Liver (tissue), 8 donors: ENCODE measurements at regions not wholly inside any gene's neighbourhood (a gene's known extent, or its start where the extent isn't known, plus 50 kb on each side); places are given as distances from the start of the nearest gene placed in this dataset.

ENCODE experiments used
- DNase-seq: peaks from one replicate; pipeline ENCODE4 v3.0.0-alpha.2; 2017; ENCODE audit warnings: low spot score
- H3K27ac ChIP-seq, 2 donors: one replicate each; pipeline ENCODE4 v1.7.0; 2013; ENCODE audit warnings: inconsistent platforms in 2 of 2, low read length in 2 of 2, control low read depth in 1 of 2, low read depth in 1 of 2, mild to moderate bottlenecking in 1 of 2
- H3K27me3 ChIP-seq, 4 donors: one replicate each; pipeline versions ENCODE4 v1.6.1 to v1.7.0; 2013; ENCODE audit warnings: low read length in 3 of 4, inconsistent platforms in 1 of 4, mild to moderate bottlenecking in 1 of 4, moderate library complexity in 1 of 4; ENCODE audit not compliant: control insufficient read depth in 4 of 4, insufficient read depth in 4 of 4
- H3K36me3 ChIP-seq, 4 donors: one replicate each; pipeline versions ENCODE4 v1.6.1 to v1.7.0; 2013; ENCODE audit warnings: low read length in 3 of 4, mild to moderate bottlenecking in 3 of 4, low read depth in 1 of 4, moderate library complexity in 1 of 4; ENCODE audit not compliant: control insufficient read depth in 4 of 4, insufficient read depth in 3 of 4
- H3K4me1 ChIP-seq, 4 donors: one replicate each; pipeline versions ENCODE4 v1.6.1 to v1.7.0; 2013; ENCODE audit warnings: low read length in 3 of 4, mild to moderate bottlenecking in 3 of 4, moderate library complexity in 1 of 4; ENCODE audit not compliant: control insufficient read depth in 4 of 4, insufficient read depth in 4 of 4
- H3K4me3 ChIP-seq, 3 donors: one replicate each; pipeline versions ENCODE4 v1.6.1 to v1.7.0; 2013; ENCODE audit warnings: low read length in 3 of 3, control low read depth in 1 of 3, low read depth in 1 of 3, mild to moderate bottlenecking in 1 of 3
- H3K9ac ChIP-seq, 2 donors: one replicate each; pipeline ENCODE4 v1.7.0; 2013; ENCODE audit warnings: low read length in 2 of 2, mild to moderate bottlenecking in 2 of 2, moderate library complexity in 2 of 2, control low read depth in 1 of 2, low read depth in 1 of 2
- H3K9me3 ChIP-seq, 4 donors: one replicate each; pipeline versions ENCODE4 v1.6.1 to v1.7.0; 2013; ENCODE audit warnings: low read length in 3 of 4; ENCODE audit not compliant: control insufficient read depth in 4 of 4
- EGR1 ChIP-seq, 2 donors: IDR thresholded peaks; 2 replicates each; pipeline ENCODE4 v1.6.1; 2016 to 2018; ENCODE audit warnings: antibody characterized with exemption in 2 of 2, low read depth in 2 of 2
- FOXA1 ChIP-seq: IDR thresholded peaks from 2 replicates; pipeline ENCODE4 v1.6.1; 2016; ENCODE audit warnings: antibody characterized with exemption
- FOXA2 ChIP-seq: IDR thresholded peaks from 2 replicates; pipeline ENCODE4 v1.6.1; 2016; ENCODE audit warnings: antibody characterized with exemption
- GABPA ChIP-seq, 2 donors: IDR thresholded peaks in 1 of 2; conservative IDR thresholded peaks in 1 of 2; 2 replicates each; pipeline ENCODE4 v1.6.1; 2016; ENCODE audit warnings: antibody characterized with exemption in 2 of 2, mild to moderate bottlenecking in 1 of 2, moderate library complexity in 1 of 2
- HNF4A ChIP-seq, 2 donors: conservative IDR thresholded peaks; 2 replicates each; pipeline ENCODE4 v1.6.1; 2016; ENCODE audit warnings: antibody characterized with exemption in 2 of 2, mild to moderate bottlenecking in 2 of 2
- HNF4G ChIP-seq: IDR thresholded peaks from 2 replicates; pipeline ENCODE4 v1.6.1; 2016; ENCODE audit warnings: antibody characterized with exemption
- JUND ChIP-seq, 2 donors: IDR thresholded peaks; 2 replicates each; pipeline ENCODE4 v1.6.1; 2016; ENCODE audit warnings: antibody characterized with exemption in 2 of 2
- NR2F2 ChIP-seq: IDR thresholded peaks from 2 replicates; pipeline ENCODE4 v1.6.1; 2016; ENCODE audit warnings: antibody characterized with exemption
- RAD21 ChIP-seq, 2 donors: IDR thresholded peaks; 2 replicates each; pipeline ENCODE4 v1.6.1; 2016; ENCODE audit warnings: antibody characterized with exemption in 2 of 2, mild to moderate bottlenecking in 2 of 2
- RXRA ChIP-seq, 2 donors: IDR thresholded peaks; 2 replicates each; pipeline ENCODE4 v1.6.1; 2017 to 2018; ENCODE audit warnings: antibody characterized with exemption in 2 of 2, mild to moderate bottlenecking in 1 of 2
- SP1 ChIP-seq: IDR thresholded peaks from 2 replicates; pipeline ENCODE4 v1.6.1; 2018; ENCODE audit warnings: antibody characterized with exemption, mild to moderate bottlenecking
- TAF1 ChIP-seq: conservative IDR thresholded peaks from 2 replicates; pipeline ENCODE4 v1.6.1; 2016; ENCODE audit warnings: antibody characterized with exemption, mild to moderate bottlenecking
- YY1 ChIP-seq: IDR thresholded peaks from 2 replicates; pipeline ENCODE4 v1.6.1; 2016; ENCODE audit warnings: antibody characterized with exemption, mild to moderate bottlenecking
- WGBS: extraction: QIAGEN DNeasy Blood & Tissue Kit; methylation state at CpG from one replicate; pipeline ENCODE4 v1.1.7; 2013; 5-methylcytosine and 5-hydroxymethylcytosine counted together
- TF ChIP-seq, protein P1 (sequence below): IDR thresholded peaks from 2 replicates; pipeline ENCODE4 v1.6.1; 2016; ENCODE audit warnings: antibody characterized with exemption
- TF ChIP-seq, protein P2 (sequence below): IDR thresholded peaks from 2 replicates; pipeline ENCODE4 v1.6.1; 2016; ENCODE audit warnings: antibody characterized with exemption
- TF ChIP-seq, protein P3 (sequence below): fragments of 150-350 bp; IDR thresholded peaks from 2 replicates; pipeline ENCODE4 v1.5.1; 2017; ENCODE audit warnings: improper control_type of control experiment, low read depth, low read length; ENCODE audit not compliant: missing input control
- TF ChIP-seq, protein P4 (sequence below): IDR thresholded peaks from 2 replicates; pipeline ENCODE4 v1.6.1; 2016; ENCODE audit warnings: antibody characterized with exemption, mild to moderate bottlenecking
- TF ChIP-seq, protein P5 (sequence below): IDR thresholded peaks from 2 replicates; pipeline ENCODE4 v1.6.1; 2016; ENCODE audit warnings: antibody characterized with exemption
- donor health status: healthy.
- donor health status: healthy.
- donor health status: healthy.
- donor health status: healthy.
- donor health status: healthy.

DNA sequence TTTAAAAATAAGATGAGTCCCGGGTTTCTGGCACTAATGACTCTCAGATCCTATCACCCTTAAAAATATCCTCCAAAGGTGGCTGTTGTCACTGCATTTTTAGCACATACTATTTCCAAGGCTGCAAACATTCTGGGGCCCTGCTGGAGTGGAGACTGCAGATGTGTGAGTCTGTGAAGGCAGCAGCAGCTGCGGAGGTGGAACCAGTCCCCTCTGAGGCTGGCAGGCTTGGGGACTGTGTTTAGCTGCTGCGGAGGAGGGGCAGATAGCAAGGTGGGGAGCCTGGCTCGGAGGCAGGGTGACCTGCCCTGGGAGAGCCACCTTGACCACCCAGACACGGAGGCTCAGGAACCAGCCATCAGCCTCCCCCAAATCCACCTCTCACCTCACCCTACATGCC lies 77.0 kb downstream of the C5orf15 start:
- Histone ChIP-seq H3K36me3 (no peaks in the 10 kb centered on the region), H3K9me3 (no peaks in the 10 kb centered on the region), H3K27ac (no peak overlapping the region), H3K27me3 (no peaks in the 10 kb centered on the region), H3K9ac (no peak overlapping the region), H3K4me1 (no peaks in the 10 kb centered on the region), H3K4me3 (no peak overlapping the region)
- no peak for DNase-seq
- TF ChIP-seq, protein P1, sequence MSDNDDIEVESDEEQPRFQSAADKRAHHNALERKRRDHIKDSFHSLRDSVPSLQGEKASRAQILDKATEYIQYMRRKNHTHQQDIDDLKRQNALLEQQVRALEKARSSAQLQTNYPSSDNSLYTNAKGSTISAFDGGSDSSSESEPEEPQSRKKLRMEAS = no peak
- TF ChIP-seq GABPA (IDR thresholded peaks at IDR 0.05 in 1 of 2, conservative IDR thresholded peaks at IDR 0.05 in 1 of 2) (no peak), JUND (IDR thresholded peaks at IDR 0.05) (no peak), HNF4G (no peak), EGR1 (IDR thresholded peaks at IDR 0.05; ENCODE audit: low read depth in 2 of 2) (no peak), TAF1 (no peak)
- TF ChIP-seq, protein P2, sequence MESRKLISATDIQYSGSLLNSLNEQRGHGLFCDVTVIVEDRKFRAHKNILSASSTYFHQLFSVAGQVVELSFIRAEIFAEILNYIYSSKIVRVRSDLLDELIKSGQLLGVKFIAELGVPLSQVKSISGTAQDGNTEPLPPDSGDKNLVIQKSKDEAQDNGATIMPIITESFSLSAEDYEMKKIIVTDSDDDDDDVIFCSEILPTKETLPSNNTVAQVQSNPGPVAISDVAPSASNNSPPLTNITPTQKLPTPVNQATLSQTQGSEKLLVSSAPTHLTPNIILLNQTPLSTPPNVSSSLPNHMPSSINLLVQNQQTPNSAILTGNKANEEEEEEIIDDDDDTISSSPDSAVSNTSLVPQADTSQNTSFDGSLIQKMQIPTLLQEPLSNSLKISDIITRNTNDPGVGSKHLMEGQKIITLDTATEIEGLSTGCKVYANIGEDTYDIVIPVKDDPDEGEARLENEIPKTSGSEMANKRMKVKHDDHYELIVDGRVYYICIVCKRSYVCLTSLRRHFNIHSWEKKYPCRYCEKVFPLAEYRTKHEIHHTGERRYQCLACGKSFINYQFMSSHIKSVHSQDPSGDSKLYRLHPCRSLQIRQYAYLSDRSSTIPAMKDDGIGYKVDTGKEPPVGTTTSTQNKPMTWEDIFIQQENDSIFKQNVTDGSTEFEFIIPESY = no peak
- TF ChIP-seq, protein P3, sequence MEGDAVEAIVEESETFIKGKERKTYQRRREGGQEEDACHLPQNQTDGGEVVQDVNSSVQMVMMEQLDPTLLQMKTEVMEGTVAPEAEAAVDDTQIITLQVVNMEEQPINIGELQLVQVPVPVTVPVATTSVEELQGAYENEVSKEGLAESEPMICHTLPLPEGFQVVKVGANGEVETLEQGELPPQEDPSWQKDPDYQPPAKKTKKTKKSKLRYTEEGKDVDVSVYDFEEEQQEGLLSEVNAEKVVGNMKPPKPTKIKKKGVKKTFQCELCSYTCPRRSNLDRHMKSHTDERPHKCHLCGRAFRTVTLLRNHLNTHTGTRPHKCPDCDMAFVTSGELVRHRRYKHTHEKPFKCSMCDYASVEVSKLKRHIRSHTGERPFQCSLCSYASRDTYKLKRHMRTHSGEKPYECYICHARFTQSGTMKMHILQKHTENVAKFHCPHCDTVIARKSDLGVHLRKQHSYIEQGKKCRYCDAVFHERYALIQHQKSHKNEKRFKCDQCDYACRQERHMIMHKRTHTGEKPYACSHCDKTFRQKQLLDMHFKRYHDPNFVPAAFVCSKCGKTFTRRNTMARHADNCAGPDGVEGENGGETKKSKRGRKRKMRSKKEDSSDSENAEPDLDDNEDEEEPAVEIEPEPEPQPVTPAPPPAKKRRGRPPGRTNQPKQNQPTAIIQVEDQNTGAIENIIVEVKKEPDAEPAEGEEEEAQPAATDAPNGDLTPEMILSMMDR = no peak
- TF ChIP-seq, protein P4, sequence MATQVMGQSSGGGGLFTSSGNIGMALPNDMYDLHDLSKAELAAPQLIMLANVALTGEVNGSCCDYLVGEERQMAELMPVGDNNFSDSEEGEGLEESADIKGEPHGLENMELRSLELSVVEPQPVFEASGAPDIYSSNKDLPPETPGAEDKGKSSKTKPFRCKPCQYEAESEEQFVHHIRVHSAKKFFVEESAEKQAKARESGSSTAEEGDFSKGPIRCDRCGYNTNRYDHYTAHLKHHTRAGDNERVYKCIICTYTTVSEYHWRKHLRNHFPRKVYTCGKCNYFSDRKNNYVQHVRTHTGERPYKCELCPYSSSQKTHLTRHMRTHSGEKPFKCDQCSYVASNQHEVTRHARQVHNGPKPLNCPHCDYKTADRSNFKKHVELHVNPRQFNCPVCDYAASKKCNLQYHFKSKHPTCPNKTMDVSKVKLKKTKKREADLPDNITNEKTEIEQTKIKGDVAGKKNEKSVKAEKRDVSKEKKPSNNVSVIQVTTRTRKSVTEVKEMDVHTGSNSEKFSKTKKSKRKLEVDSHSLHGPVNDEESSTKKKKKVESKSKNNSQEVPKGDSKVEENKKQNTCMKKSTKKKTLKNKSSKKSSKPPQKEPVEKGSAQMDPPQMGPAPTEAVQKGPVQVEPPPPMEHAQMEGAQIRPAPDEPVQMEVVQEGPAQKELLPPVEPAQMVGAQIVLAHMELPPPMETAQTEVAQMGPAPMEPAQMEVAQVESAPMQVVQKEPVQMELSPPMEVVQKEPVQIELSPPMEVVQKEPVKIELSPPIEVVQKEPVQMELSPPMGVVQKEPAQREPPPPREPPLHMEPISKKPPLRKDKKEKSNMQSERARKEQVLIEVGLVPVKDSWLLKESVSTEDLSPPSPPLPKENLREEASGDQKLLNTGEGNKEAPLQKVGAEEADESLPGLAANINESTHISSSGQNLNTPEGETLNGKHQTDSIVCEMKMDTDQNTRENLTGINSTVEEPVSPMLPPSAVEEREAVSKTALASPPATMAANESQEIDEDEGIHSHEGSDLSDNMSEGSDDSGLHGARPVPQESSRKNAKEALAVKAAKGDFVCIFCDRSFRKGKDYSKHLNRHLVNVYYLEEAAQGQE = no peak
- 84% methylated on average over 5 of the region's 5 CpGs for WGBS

DNA sequence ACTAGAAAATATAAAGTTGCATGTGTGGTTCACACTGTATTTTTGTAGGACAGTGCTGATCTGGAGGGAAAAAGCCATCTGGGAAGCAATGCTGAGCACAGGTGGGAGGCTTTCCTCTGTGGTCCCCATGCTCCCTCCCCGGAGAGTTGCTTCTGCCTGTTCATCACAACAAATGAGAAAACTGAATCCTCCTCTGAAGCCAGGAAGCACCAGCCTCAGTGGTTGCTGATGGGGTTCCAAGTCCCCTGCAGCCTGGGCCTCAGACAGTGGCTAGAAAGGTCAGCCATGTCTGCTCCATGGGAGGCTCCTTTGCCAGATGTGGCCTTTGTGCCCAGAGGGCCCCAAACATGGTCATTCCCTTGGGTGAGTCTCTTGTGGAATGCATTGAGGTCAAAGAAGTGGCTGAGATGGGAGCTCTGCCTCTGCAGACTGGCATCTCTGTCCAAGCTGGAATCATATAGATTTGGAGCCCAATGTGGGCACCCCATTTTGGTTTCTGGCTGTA lies 77.6 kb downstream of the C5orf15 start:
- H3K27me3 ChIP-seq = no peaks in the 10 kb centered on the region
- 89% methylated on average over 1 of the region's 1 CpG for WGBS
- H3K9me3 ChIP-seq = no peaks in the 10 kb centered on the region
- H3K4me1 ChIP-seq = no peaks in the 10 kb centered on the region
- no peak overlapping the region for H3K4me3 ChIP-seq
- no peak overlapping the region for H3K27ac ChIP-seq
- H3K9ac ChIP-seq = no peak overlapping the region
- H3K36me3 ChIP-seq = no peaks in the 10 kb centered on the region
- DNase-seq = no peak
- TF ChIP-seq, protein P2 = no peak
- TF ChIP-seq NR2F2 (no peak), RXRA (IDR thresholded peaks at IDR 0.05) (no peak), TAF1 (no peak), GABPA (IDR thresholded peaks at IDR 0.05 in 1 of 2, conservative IDR thresholded peaks at IDR 0.05 in 1 of 2) (no peak), EGR1 (IDR thresholded peaks at IDR 0.05; ENCODE audit: low read depth in 2 of 2) (no peak), SP1 (no peak), FOXA1 (no peak), HNF4G (no peak), FOXA2 (no peak), HNF4A (conservative IDR thresholded peaks at IDR 0.05) (no peak), JUND (IDR thresholded peaks at IDR 0.05) (no peak), YY1 (no peak), RAD21 (IDR thresholded peaks at IDR 0.05) (no peak)
- TF ChIP-seq, protein P1 = no peak
- TF ChIP-seq, protein P5, sequence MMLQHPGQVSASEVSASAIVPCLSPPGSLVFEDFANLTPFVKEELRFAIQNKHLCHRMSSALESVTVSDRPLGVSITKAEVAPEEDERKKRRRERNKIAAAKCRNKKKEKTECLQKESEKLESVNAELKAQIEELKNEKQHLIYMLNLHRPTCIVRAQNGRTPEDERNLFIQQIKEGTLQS = no peak
- TF ChIP-seq, protein P4 = no peak
